ENCODE measurements at regions not wholly inside any gene's neighbourhood (a gene's known extent, or its start where the extent isn't known, plus 50 kb on each side); places are given as distances from the start of the nearest gene placed in this dataset.
"Not testable (repeated sequence)": the region's sequence is repeated elsewhere in the genome, so short reads cannot be mapped to it uniquely, and the experiment has no call there.

GRCh38 chr5:24215114-24215513 lies 429.7 kb downstream of the CDH10 start:
- H3K4me1 ChIP-seq, result no peaks in the 10 kb centered on the region
- intact Hi-C loops (cut with DNase I; ENCODE audit: low total_unique reads), result no loop called here

GRCh38 chr5:24222876-24223275 lies 421.9 kb downstream of the CDH10 start:
- in situ Hi-C loops (cut with MboI; ENCODE audit: low sequenced_read_pairs in 4 of 4) (no loop called here), intact Hi-C loops (cut with DNase I; ENCODE audit: low total_unique reads) (no loop called here)
- no peak overlapping the region for H3K4me3 ChIP-seq
- H3K27ac ChIP-seq, result no peak overlapping the region
- no peaks in the 10 kb centered on the region for H3K36me3 ChIP-seq
- TF ChIP-seq CTCF (IDR thresholded peaks at IDR 0.05 in 4 of 5, conservative IDR thresholded peaks at IDR 0.05 in 1 of 5) (no peak), POLR2A (IDR thresholded peaks at IDR 0.05) (no peak)
- DNase-seq, result no peak
- no peaks in the 10 kb centered on the region for H3K27me3 ChIP-seq
- H3K9me3 ChIP-seq, result no peaks in the 10 kb centered on the region
- no peak for ATAC-seq
- H3K4me1 ChIP-seq, result no peaks in the 10 kb centered on the region

More at GRCh38 chr5:24215114-24215513, 429.7 kb downstream of the CDH10 start:
- Histone ChIP-seq H3K36me3 (no peaks in the 10 kb centered on the region), H3K27ac (no peak overlapping the region), H3K9me3 (no peaks in the 10 kb centered on the region), H3K4me3 (no peak overlapping the region), H3K27me3 (no peaks in the 10 kb centered on the region)
- ATAC-seq (no peak), DNase-seq (no peak)
- in situ Hi-C loops (cut with MboI; ENCODE audit: low sequenced_read_pairs in 4 of 4), result no loop called here
- TF ChIP-seq POLR2A (IDR thresholded peaks at IDR 0.05) (no peak), CTCF (IDR thresholded peaks at IDR 0.05 in 4 of 5, conservative IDR thresholded peaks at IDR 0.05 in 1 of 5) (no peak)

GRCh38 chr5:24225051-24225450 lies 419.7 kb downstream of the CDH10 start:
- Histone ChIP-seq H3K27me3 (no peaks in the 10 kb centered on the region), H3K4me1 (no peaks in the 10 kb centered on the region), H3K27ac (no peak overlapping the region), H3K9me3 (no peaks in the 10 kb centered on the region), H3K4me3 (no peak overlapping the region), H3K36me3 (no peaks in the 10 kb centered on the region)
- ATAC-seq, result no peak
- intact Hi-C loops (cut with DNase I; ENCODE audit: low total_unique reads), result no loop called here
- DNase-seq, result no peak
- TF ChIP-seq CTCF (IDR thresholded peaks at IDR 0.05 in 4 of 5, conservative IDR thresholded peaks at IDR 0.05 in 1 of 5) (no peak), POLR2A (IDR thresholded peaks at IDR 0.05) (no peak)
- in situ Hi-C loops (cut with MboI; ENCODE audit: low sequenced_read_pairs in 4 of 4), result no loop called here

- Histone ChIP-seq H3K27me3 (no peaks in the 10 kb centered on the region), H3K4me3 (no peak overlapping the region), H3K27ac (no peak overlapping the region), H3K36me3 (no peaks in the 10 kb centered on the region), H3K9me3 (no peaks in the 10 kb centered on the region), H3K4me1 (no peaks in the 10 kb centered on the region)
- intact Hi-C loops (cut with DNase I; ENCODE audit: low total_unique reads) (no loop called here), in situ Hi-C loops (cut with MboI; ENCODE audit: low sequenced_read_pairs in 4 of 4) (no loop called here)
- TF ChIP-seq POLR2A (IDR thresholded peaks at IDR 0.05), result no peak
- no peak for TF ChIP-seq CTCF (IDR thresholded peaks at IDR 0.05 in 4 of 5, conservative IDR thresholded peaks at IDR 0.05 in 1 of 5)
- DNase-seq, result no peak
- ATAC-seq, result no peak
These were observed 418.3 kb downstream of the CDH10 start for GRCh38 chr5:24226479-24226878.

GRCh38 chr5:24227881-24228280 lies 416.9 kb downstream of the CDH10 start:
- H3K27me3 ChIP-seq; H3K4me3 ChIP-seq; H3K27ac ChIP-seq; intact Hi-C loops (cut with DNase I; ENCODE audit: low total_unique reads); H3K4me1 ChIP-seq; ATAC-seq; in situ Hi-C loops (cut with MboI; ENCODE audit: low sequenced_read_pairs in 4 of 4); H3K36me3 ChIP-seq; DNase-seq; H3K9me3 ChIP-seq: not testable (repeated sequence)
